ENCODE measurements at regions not wholly inside any gene's neighbourhood (a gene's known extent, or its start where the extent isn't known, plus 50 kb on each side); places are given as distances from the start of the nearest gene placed in this dataset.

DNA sequence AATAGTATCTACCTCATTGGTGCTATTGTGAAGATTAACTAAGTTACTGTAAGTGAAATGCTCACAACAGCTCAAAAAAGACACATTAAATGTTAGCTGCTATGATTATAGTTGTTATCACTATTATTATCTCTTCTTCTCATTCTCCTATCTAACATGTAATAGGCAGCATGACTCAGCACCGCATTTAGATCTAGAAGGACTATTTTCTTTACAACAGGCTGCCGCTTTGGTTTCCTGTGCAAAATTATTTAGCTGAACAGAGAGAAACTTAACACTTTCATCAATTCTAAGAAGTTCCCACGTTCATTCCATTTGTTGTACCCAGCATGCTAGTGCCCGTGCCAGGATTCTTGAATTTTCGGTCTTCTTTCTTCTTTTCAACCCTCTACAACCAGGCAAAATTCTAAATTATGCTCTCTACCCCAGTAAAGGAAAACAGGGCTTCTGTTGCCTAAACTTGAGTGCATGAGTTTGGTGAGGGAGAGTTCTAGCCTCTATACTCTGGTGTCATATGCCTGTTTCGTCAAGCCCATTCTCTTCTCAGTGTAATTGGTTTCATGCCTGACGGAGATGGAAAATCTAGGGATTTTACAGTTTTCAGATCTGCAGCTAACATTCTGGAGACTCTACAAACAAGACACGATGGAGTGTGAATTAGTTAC, 378.9 kb downstream of the PPP1R2C start:
- no peak for DNase-seq
- H3K4me3 ChIP-seq (ENCODE audit: low read depth, low read length), result no peak overlapping the region
- TF ChIP-seq, protein P1, sequence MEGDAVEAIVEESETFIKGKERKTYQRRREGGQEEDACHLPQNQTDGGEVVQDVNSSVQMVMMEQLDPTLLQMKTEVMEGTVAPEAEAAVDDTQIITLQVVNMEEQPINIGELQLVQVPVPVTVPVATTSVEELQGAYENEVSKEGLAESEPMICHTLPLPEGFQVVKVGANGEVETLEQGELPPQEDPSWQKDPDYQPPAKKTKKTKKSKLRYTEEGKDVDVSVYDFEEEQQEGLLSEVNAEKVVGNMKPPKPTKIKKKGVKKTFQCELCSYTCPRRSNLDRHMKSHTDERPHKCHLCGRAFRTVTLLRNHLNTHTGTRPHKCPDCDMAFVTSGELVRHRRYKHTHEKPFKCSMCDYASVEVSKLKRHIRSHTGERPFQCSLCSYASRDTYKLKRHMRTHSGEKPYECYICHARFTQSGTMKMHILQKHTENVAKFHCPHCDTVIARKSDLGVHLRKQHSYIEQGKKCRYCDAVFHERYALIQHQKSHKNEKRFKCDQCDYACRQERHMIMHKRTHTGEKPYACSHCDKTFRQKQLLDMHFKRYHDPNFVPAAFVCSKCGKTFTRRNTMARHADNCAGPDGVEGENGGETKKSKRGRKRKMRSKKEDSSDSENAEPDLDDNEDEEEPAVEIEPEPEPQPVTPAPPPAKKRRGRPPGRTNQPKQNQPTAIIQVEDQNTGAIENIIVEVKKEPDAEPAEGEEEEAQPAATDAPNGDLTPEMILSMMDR (IDR thresholded peaks at IDR 0.05; ENCODE audit: low read depth, low read length), result no peak
- H3K36me3 ChIP-seq, result no peaks in the 10 kb centered on the region
- no peaks in the 10 kb centered on the region for H3K4me1 ChIP-seq
- H3K9me3 ChIP-seq, result no peaks in the 10 kb centered on the region
- no peaks in the 10 kb centered on the region for H3K27me3 ChIP-seq

- Histone ChIP-seq H3K9me3 (no peaks in the 10 kb centered on the region), H3K4me3 (ENCODE audit: low read depth, low read length) (no peak overlapping the region), H3K4me1 (no peaks in the 10 kb centered on the region), H3K36me3 (no peaks in the 10 kb centered on the region), H3K27me3 (no peaks in the 10 kb centered on the region)
- TF ChIP-seq, protein P1 (IDR thresholded peaks at IDR 0.05; ENCODE audit: low read depth, low read length), result no peak
- DNase-seq, result no peak
These were observed 381.8 kb downstream of the PPP1R2C start for GRCh38 chrX:42396136-42396535.

DNA sequence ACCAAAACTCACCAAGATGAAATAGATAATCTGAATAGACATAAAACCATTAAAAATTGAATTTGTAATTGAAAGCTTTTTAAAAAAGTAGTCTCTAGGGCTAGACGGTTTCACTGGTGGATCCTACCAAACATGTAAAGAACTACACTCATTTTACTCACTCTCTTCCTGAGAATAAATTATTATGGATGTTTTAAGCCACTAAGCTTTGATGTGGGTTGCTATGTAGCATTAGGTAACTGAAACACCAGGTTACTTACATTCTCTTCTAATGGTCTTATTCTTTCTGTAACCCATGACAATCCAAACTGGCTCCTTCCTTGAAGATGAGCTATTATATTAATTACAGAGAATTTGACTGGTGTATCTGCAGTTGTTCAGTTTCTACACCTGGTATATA, 385.1 kb downstream of the PPP1R2C start:
- Histone ChIP-seq H3K9me3 (no peaks in the 10 kb centered on the region), H3K36me3 (no peaks in the 10 kb centered on the region), H3K4me3 (ENCODE audit: low read depth, low read length) (no peak overlapping the region), H3K27me3 (no peaks in the 10 kb centered on the region), H3K4me1 (no peaks in the 10 kb centered on the region)
- TF ChIP-seq, protein P1 (IDR thresholded peaks at IDR 0.05; ENCODE audit: low read depth, low read length), result no peak
- DNase-seq, result no peak

GRCh38 chrX:42386681-42387080, 391.3 kb downstream of the PPP1R2C start:
- Histone ChIP-seq H3K36me3 (no peaks in the 10 kb centered on the region), H3K4me1 (no peaks in the 10 kb centered on the region), H3K4me3 (ENCODE audit: low read depth, low read length) (no peak overlapping the region), H3K27me3 (no peaks in the 10 kb centered on the region), H3K9me3 (no peaks in the 10 kb centered on the region)
- TF ChIP-seq, protein P1 (IDR thresholded peaks at IDR 0.05; ENCODE audit: low read depth, low read length), result no peak
- DNase-seq, result no peak

- Histone ChIP-seq H3K36me3 (no peaks in the 10 kb centered on the region), H3K4me3 (ENCODE audit: low read depth, low read length) (no peak overlapping the region), H3K9me3 (no peaks in the 10 kb centered on the region), H3K4me1 (no peaks in the 10 kb centered on the region), H3K27me3 (no peaks in the 10 kb centered on the region)
- no peak for DNase-seq
- TF ChIP-seq, protein P1 (IDR thresholded peaks at IDR 0.05; ENCODE audit: low read depth, low read length), result no peak
These were observed 392.2 kb downstream of the PPP1R2C start for GRCh38 chrX:42385730-42386129.

GRCh38 chrX:42384956-42385355, 393.0 kb downstream of the PPP1R2C start:
- no peaks in the 10 kb centered on the region for H3K27me3 ChIP-seq
- no peak overlapping the region for H3K4me3 ChIP-seq (ENCODE audit: low read depth, low read length)
- H3K9me3 ChIP-seq, result no peaks in the 10 kb centered on the region
- TF ChIP-seq, protein P1 (IDR thresholded peaks at IDR 0.05; ENCODE audit: low read depth, low read length), result no peak
- no peaks in the 10 kb centered on the region for H3K4me1 ChIP-seq
- DNase-seq, result no peak
- H3K36me3 ChIP-seq, result no peaks in the 10 kb centered on the region
